HepG2 (cell line): ENCODE measurements at regions not wholly inside any gene's neighbourhood (a gene's known extent, or its start where the extent isn't known, plus 50 kb on each side); places are given as distances from the start of the nearest gene placed in this dataset.

Source experiments
- ATF2 ChIP-seq: sonication (generic); formaldehyde crosslinking; IDR thresholded peaks from 2 replicates; pipeline ENCODE4 v1.4.0; 2020; ENCODE audit warnings: missing genetic modification reagents
- CBX1 ChIP-seq: IDR thresholded peaks from one replicate; pipeline ENCODE4 v1.6.1; 2016; ENCODE audit warnings: antibody characterized with exemption, low read depth
- GATAD2A ChIP-seq: IDR thresholded peaks from 2 replicates; pipeline ENCODE4 v1.6.1; 2016
- HNF1B ChIP-seq: sonication (generic); formaldehyde crosslinking; IDR thresholded peaks from 2 replicates; pipeline ENCODE4 v1.5.1; 2020; ENCODE audit warnings: mild to moderate bottlenecking, moderate library complexity, missing genetic modification reagents
- KDM1A ChIP-seq: IDR thresholded peaks from 2 replicates; pipeline ENCODE4 v1.6.1; 2016; ENCODE audit warnings: missing compliant biosample characterization
- KLF11 ChIP-seq: IDR thresholded peaks from 2 replicates; pipeline ENCODE4 v1.6.1; 2016; ENCODE audit warnings: missing compliant biosample characterization
- MNT ChIP-seq: fragments of 450-650 bp; IDR thresholded peaks from 2 replicates; pipeline ENCODE4 v1.6.1; 2016
- NR2F1 ChIP-seq, 2 experiments: fragments of 450-650 bp in 1 of 2; formaldehyde crosslinking in 1 of 2; IDR thresholded peaks; 2 replicates each; pipeline versions ENCODE4 v1.5.0 to v1.6.1; 2016 to 2020; ENCODE audit warnings: mild to moderate bottlenecking in 1 of 2, missing compliant biosample characterization in 1 of 2, missing genetic modification reagents in 1 of 2, moderate library complexity in 1 of 2
- SATB2 ChIP-seq: sonication (generic); formaldehyde crosslinking; IDR thresholded peaks from 2 replicates; pipeline ENCODE4 v1.5.0; 2020; ENCODE audit warnings: missing genetic modification reagents
- SNAPC2 ChIP-seq: sonication (generic); formaldehyde crosslinking; IDR thresholded peaks from 2 replicates; pipeline ENCODE4 v1.8.1; 2022; ENCODE audit warnings: mild to moderate bottlenecking, missing genetic modification reagents
- TCF7 ChIP-seq: sonication (generic); IDR thresholded peaks from 2 replicates; pipeline ENCODE4 v1.6.1; 2016; ENCODE audit warnings: antibody characterized with exemption, low read depth
- TEAD2 ChIP-seq: sonication (generic); formaldehyde crosslinking; IDR thresholded peaks from 2 replicates; pipeline ENCODE4 v1.9.0; 2021; ENCODE audit warnings: missing genetic modification reagents
- ZNF33B ChIP-seq: sonication (generic); formaldehyde crosslinking; IDR thresholded peaks from 2 replicates; pipeline ENCODE4 v1.5.1; 2020; ENCODE audit warnings: mild to moderate bottlenecking, missing genetic modification reagents
- ZNF441 ChIP-seq: sonication (generic); formaldehyde crosslinking; IDR thresholded peaks from 2 replicates; pipeline ENCODE4 v1.7.0; 2021; ENCODE audit warnings: missing genetic modification reagents, borderline replicate concordance
- ZNF749 ChIP-seq: sonication (generic); formaldehyde crosslinking; IDR thresholded peaks from 2 replicates; pipeline ENCODE4 v1.8.0; 2022; ENCODE audit warnings: mild to moderate bottlenecking, missing genetic modification reagents, moderate library complexity, borderline replicate concordance
- ZSCAN25 ChIP-seq: sonication (generic); formaldehyde crosslinking; IDR thresholded peaks from 2 replicates; pipeline ENCODE4 v1.8.0; 2022; ENCODE audit warnings: mild to moderate bottlenecking, missing genetic modification reagents
- TF ChIP-seq, protein P1 (sequence below): sonication (generic); formaldehyde crosslinking; IDR thresholded peaks from 2 replicates; pipeline ENCODE4 v1.5.0; 2020; ENCODE audit warnings: missing genetic modification reagents, mild to moderate bottlenecking, borderline replicate concordance
- TF ChIP-seq, protein P2 (sequence below): sonication (generic); formaldehyde crosslinking; conservative IDR thresholded peaks from 2 replicates; pipeline ENCODE4 v1.4.0; 2020; ENCODE audit warnings: mild to moderate bottlenecking, missing genetic modification reagents, moderate library complexity
- TF ChIP-seq, protein P3 (sequence below): sonication (generic); formaldehyde crosslinking; conservative IDR thresholded peaks from 2 replicates; pipeline ENCODE4 v1.5.0; 2020; ENCODE audit warnings: missing genetic modification reagents

DNA sequence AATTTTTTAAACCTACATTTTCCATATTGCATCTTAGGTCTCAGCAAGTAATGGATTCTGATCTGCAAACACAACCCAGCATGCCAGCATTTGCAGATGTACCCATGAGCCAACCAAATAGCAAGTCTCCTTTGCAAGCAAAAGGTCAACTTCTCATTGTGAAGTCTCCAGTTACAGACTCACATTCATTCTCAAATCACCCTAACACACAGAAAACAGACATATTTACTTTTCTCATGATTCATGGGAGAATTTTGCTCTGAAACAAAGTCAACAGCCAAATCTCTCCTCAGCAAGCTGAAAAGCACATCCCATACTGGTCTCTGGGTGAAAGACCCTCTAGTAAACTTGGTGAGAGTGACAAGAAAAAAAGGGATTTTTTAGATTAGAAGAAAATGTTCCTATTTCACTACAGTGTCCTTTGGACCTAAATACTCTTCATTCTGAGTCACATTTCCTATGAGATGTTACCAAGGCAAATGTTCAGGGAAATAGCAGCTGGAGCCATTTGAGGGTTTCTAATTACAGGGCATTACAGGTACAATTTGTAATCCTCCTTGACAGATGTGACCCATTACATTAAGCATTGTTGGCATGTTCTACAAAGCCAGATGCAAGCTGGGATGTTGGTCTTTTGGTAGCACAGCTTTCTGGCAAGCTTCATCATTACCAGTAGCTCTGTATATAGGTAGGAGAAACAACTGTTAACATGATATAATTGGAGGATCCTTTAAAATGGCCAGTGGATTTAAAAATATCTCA is 383.3 kb downstream of the SMARCA1 start (continued):
- TF ChIP-seq KDM1A (CRISPR knock-in tag) (no peak), GATAD2A (CRISPR knock-in tag) (peak; percentile 87), KLF11 (CRISPR knock-in tag) (no peak), MNT (no peak), ZNF441 (no peak), ZSCAN25 (CRISPR knock-in tag) (no peak), ZNF749 (no peak), SATB2 (CRISPR knock-in tag) (no peak), ATF2 (CRISPR knock-in tag) (0 out of 2 replicates have a peak, but pooled peaks have one; percentile 48), SNAPC2 (no peak), ZNF33B (CRISPR knock-in tag) (no peak), TEAD2 (no peak), TCF7 (peak; percentile 36), CBX1 (no peak), HNF1B (CRISPR knock-in tag) (0 out of 2 replicates have a peak, but pooled peaks have one; percentile 25), NR2F1 (CRISPR knock-in tag; IDR thresholded peaks at IDR 0.05) (peak in 1 of 2 experiments; percentile 18; a peak in 1 of 4 replicates)
- TF ChIP-seq, protein P1, sequence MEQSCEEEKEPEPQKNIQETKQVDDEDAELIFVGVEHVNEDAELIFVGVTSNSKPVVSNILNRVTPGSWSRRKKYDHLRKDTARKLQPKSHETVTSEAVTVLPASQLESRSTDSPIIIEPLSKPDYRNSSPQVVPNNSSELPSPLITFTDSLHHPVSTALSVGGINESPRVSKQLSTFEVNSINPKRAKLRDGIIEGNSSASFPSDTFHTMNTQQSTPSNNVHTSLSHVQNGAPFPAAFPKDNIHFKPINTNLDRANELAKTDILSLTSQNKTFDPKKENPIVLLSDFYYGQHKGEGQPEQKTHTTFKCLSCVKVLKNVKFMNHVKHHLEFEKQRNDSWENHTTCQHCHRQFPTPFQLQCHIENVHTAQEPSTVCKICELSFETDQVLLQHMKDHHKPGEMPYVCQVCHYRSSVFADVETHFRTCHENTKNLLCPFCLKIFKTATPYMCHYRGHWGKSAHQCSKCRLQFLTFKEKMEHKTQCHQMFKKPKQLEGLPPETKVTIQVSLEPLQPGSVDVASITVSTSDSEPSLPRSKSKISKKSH: no peak
- TF ChIP-seq, protein P2, sequence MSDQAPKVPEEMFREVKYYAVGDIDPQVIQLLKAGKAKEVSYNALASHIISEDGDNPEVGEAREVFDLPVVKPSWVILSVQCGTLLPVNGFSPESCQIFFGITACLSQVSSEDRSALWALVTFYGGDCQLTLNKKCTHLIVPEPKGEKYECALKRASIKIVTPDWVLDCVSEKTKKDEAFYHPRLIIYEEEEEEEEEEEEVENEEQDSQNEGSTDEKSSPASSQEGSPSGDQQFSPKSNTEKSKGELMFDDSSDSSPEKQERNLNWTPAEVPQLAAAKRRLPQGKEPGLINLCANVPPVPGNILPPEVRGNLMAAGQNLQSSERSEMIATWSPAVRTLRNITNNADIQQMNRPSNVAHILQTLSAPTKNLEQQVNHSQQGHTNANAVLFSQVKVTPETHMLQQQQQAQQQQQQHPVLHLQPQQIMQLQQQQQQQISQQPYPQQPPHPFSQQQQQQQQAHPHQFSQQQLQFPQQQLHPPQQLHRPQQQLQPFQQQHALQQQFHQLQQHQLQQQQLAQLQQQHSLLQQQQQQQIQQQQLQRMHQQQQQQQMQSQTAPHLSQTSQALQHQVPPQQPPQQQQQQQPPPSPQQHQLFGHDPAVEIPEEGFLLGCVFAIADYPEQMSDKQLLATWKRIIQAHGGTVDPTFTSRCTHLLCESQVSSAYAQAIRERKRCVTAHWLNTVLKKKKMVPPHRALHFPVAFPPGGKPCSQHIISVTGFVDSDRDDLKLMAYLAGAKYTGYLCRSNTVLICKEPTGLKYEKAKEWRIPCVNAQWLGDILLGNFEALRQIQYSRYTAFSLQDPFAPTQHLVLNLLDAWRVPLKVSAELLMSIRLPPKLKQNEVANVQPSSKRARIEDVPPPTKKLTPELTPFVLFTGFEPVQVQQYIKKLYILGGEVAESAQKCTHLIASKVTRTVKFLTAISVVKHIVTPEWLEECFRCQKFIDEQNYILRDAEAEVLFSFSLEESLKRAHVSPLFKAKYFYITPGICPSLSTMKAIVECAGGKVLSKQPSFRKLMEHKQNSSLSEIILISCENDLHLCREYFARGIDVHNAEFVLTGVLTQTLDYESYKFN (CRISPR knock-in tag): peak; percentile 86
- TF ChIP-seq, protein P3, sequence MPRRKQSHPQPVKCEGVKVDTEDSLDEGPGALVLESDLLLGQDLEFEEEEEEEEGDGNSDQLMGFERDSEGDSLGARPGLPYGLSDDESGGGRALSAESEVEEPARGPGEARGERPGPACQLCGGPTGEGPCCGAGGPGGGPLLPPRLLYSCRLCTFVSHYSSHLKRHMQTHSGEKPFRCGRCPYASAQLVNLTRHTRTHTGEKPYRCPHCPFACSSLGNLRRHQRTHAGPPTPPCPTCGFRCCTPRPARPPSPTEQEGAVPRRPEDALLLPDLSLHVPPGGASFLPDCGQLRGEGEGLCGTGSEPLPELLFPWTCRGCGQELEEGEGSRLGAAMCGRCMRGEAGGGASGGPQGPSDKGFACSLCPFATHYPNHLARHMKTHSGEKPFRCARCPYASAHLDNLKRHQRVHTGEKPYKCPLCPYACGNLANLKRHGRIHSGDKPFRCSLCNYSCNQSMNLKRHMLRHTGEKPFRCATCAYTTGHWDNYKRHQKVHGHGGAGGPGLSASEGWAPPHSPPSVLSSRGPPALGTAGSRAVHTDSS (CRISPR knock-in tag): no peak
